ENCODE measurements at regions not wholly inside any gene's neighbourhood (a gene's known extent, or its start where the extent isn't known, plus 50 kb on each side); places are given as distances from the start of the nearest gene placed in this dataset.
A peak's percentile ranks its signal among the peaks of the same experiment; 100 is the strongest.
"Not testable (repeated sequence)": the region's sequence is repeated elsewhere in the genome, so short reads cannot be mapped to it uniquely, and the experiment has no call there.

GRCh38 chr5:18236386-18236785, 602.1 kb downstream of the TAF11L14 start:
- Mint-ChIP-seq H3K4me3 (no peak overlapping the region), H3K9me3 (no peaks in the 10 kb centered on the region), H3K36me3 (ENCODE audit: low read depth) (no peaks in the 10 kb centered on the region), H3K27ac (no peak overlapping the region), H3K27me3 (no peaks in the 10 kb centered on the region), H3K4me1 (ENCODE audit: low read depth) (no peaks in the 10 kb centered on the region)
- intact Hi-C loops (cut with micrococcal nuclease): no loop called here

- intact Hi-C loops (cut with micrococcal nuclease): no loop called here
- no peak overlapping the region for H3K4me3 Mint-ChIP-seq
- no peaks in the 10 kb centered on the region for H3K27me3 Mint-ChIP-seq
- no peak overlapping the region for H3K27ac Mint-ChIP-seq
- H3K9me3 Mint-ChIP-seq: no peaks in the 10 kb centered on the region
- H3K36me3 Mint-ChIP-seq (ENCODE audit: low read depth): no peaks in the 10 kb centered on the region
- H3K4me1 Mint-ChIP-seq (ENCODE audit: low read depth): no peaks in the 10 kb centered on the region
Measured at GRCh38 chr5:18238321-18238720, 604.1 kb downstream of the TAF11L14 start.

- Mint-ChIP-seq H3K9me3 (peaks cover under 1% of the 10 kb centered on the region), H3K4me1 (ENCODE audit: low read depth) (no peaks in the 10 kb centered on the region), H3K27ac (no peak overlapping the region), H3K4me3 (no peak overlapping the region), H3K36me3 (ENCODE audit: low read depth) (no peaks in the 10 kb centered on the region), H3K27me3 (no peaks in the 10 kb centered on the region)
- intact Hi-C loops (cut with micrococcal nuclease): no loop called here
Measured at GRCh38 chr5:18240971-18241370, 606.7 kb downstream of the TAF11L14 start.

GRCh38 chr5:18243846-18244245, 609.6 kb downstream of the TAF11L14 start:
- Mint-ChIP-seq H3K9me3 (peaks cover 11% of the 10 kb centered on the region), H3K27me3 (no peaks in the 10 kb centered on the region), H3K4me1 (ENCODE audit: low read depth) (no peaks in the 10 kb centered on the region), H3K36me3 (ENCODE audit: low read depth) (no peaks in the 10 kb centered on the region), H3K4me3 (no peak overlapping the region), H3K27ac (no peak overlapping the region)
- intact Hi-C loops (cut with micrococcal nuclease): no loop called here

GRCh38 chr5:18244309-18244708, 610.0 kb downstream of the TAF11L14 start:
- no peak overlapping the region for H3K4me3 Mint-ChIP-seq
- no peak overlapping the region for H3K27ac Mint-ChIP-seq
- H3K4me1 Mint-ChIP-seq (ENCODE audit: low read depth): no peaks in the 10 kb centered on the region
- intact Hi-C loops (cut with micrococcal nuclease): no loop called here
- H3K9me3 Mint-ChIP-seq: peaks cover 11% of the 10 kb centered on the region
- H3K36me3 Mint-ChIP-seq (ENCODE audit: low read depth): no peaks in the 10 kb centered on the region
- H3K27me3 Mint-ChIP-seq: no peaks in the 10 kb centered on the region

GRCh38 chr5:18252559-18252958, 618.3 kb downstream of the TAF11L14 start:
- H3K27me3 Mint-ChIP-seq: peaks cover 1% of the 10 kb centered on the region
- no peaks in the 10 kb centered on the region for H3K36me3 Mint-ChIP-seq (ENCODE audit: low read depth)
- peaks cover 52% of the 10 kb centered on the region for H3K9me3 Mint-ChIP-seq
- no peak overlapping the region for H3K4me3 Mint-ChIP-seq
- no peaks in the 10 kb centered on the region for H3K4me1 Mint-ChIP-seq (ENCODE audit: low read depth)
- intact Hi-C loops (cut with micrococcal nuclease): no loop called here
- no peak overlapping the region for H3K27ac Mint-ChIP-seq

- Mint-ChIP-seq H3K27me3 (peaks cover 2% of the 10 kb centered on the region), H3K36me3 (ENCODE audit: low read depth) (no peaks in the 10 kb centered on the region), H3K4me1 (ENCODE audit: low read depth) (no peaks in the 10 kb centered on the region), H3K27ac (no peak overlapping the region), H3K9me3 (peaks cover 19% of the 10 kb centered on the region), H3K4me3 (no peak overlapping the region)
- intact Hi-C loops (cut with micrococcal nuclease): no loop called here
Measured at GRCh38 chr5:18264126-18264882, 630.0 kb downstream of the TAF11L14 start.

GRCh38 chr5:18270635-18271338, 636.5 kb downstream of the TAF11L14 start:
- no peaks in the 10 kb centered on the region for H3K27me3 Mint-ChIP-seq
- no peaks in the 10 kb centered on the region for H3K36me3 Mint-ChIP-seq (ENCODE audit: low read depth)
- H3K4me1 Mint-ChIP-seq (ENCODE audit: low read depth): no peaks in the 10 kb centered on the region
- peaks cover 9% of the 10 kb centered on the region for H3K9me3 Mint-ChIP-seq
- intact Hi-C loops (cut with micrococcal nuclease): no loop called here
- no peak overlapping the region for H3K4me3 Mint-ChIP-seq
- H3K27ac Mint-ChIP-seq: no peak overlapping the region

GRCh38 chr5:18276939-18277338, 642.7 kb downstream of the TAF11L14 start:
- Mint-ChIP-seq H3K27me3 (no peaks in the 10 kb centered on the region), H3K27ac (no peak overlapping the region)

GRCh38 chr5:18281947-18282581, 647.8 kb downstream of the TAF11L14 start:
- no peaks in the 10 kb centered on the region for H3K36me3 Mint-ChIP-seq (ENCODE audit: low read depth)
- H3K9me3 Mint-ChIP-seq: no peaks in the 10 kb centered on the region
- H3K4me3 Mint-ChIP-seq: no peak overlapping the region
- H3K27ac Mint-ChIP-seq: no peak overlapping the region
- H3K27me3 Mint-ChIP-seq: no peaks in the 10 kb centered on the region
- peaks cover 4% of the 10 kb centered on the region for H3K4me1 Mint-ChIP-seq (ENCODE audit: low read depth)
- intact Hi-C loops (cut with micrococcal nuclease): loop anchor here (1.0 kb wide), 1 partner anchor 1066 kb away; no protein-coding TSS in a partner anchor

More at GRCh38 chr5:18276939-18277338, 642.7 kb downstream of the TAF11L14 start:
- Mint-ChIP-seq H3K9me3 (no peaks in the 10 kb centered on the region), H3K36me3 (ENCODE audit: low read depth) (no peaks in the 10 kb centered on the region), H3K4me3 (no peak overlapping the region), H3K4me1 (ENCODE audit: low read depth) (no peaks in the 10 kb centered on the region)
- intact Hi-C loops (cut with micrococcal nuclease): no loop called here

- Mint-ChIP-seq H3K36me3 (ENCODE audit: low read depth) (no peaks in the 10 kb centered on the region), H3K4me1 (ENCODE audit: low read depth) (peaks cover 12% of the 10 kb centered on the region), H3K4me3 (no peak overlapping the region), H3K27ac (no peak overlapping the region), H3K27me3 (no peaks in the 10 kb centered on the region), H3K9me3 (no peaks in the 10 kb centered on the region)
- intact Hi-C loops (cut with micrococcal nuclease): no loop called here
Measured at GRCh38 chr5:18285257-18285656, 651.0 kb downstream of the TAF11L14 start.

- intact Hi-C loops (cut with micrococcal nuclease): no loop called here
- Mint-ChIP-seq H3K27me3 (no peaks in the 10 kb centered on the region), H3K4me1 (ENCODE audit: low read depth) (peaks cover 20% of the 10 kb centered on the region)
Measured at GRCh38 chr5:18292146-18292545, 657.9 kb downstream of the TAF11L14 start.

GRCh38 chr5:18295696-18296095, 661.4 kb downstream of the TAF11L14 start:
- Mint-ChIP-seq H3K9me3 (peaks cover 15% of the 10 kb centered on the region), H3K27ac (peak overlapping the region; percentile 59), H3K4me1 (ENCODE audit: low read depth) (peaks cover 18% of the 10 kb centered on the region)
- H3K27me3 Mint-ChIP-seq; intact Hi-C loops (cut with micrococcal nuclease); H3K4me3 Mint-ChIP-seq; H3K36me3 Mint-ChIP-seq (ENCODE audit: low read depth): not testable (repeated sequence)

More at GRCh38 chr5:18292146-18292545, 657.9 kb downstream of the TAF11L14 start:
- Mint-ChIP-seq H3K4me3 (no peak overlapping the region), H3K36me3 (ENCODE audit: low read depth) (no peaks in the 10 kb centered on the region), H3K9me3 (peaks cover 15% of the 10 kb centered on the region), H3K27ac (no peak overlapping the region)

GRCh38 chr5:18299166-18299565, 664.9 kb downstream of the TAF11L14 start:
- H3K36me3 Mint-ChIP-seq (ENCODE audit: low read depth): no peaks in the 10 kb centered on the region
- peaks cover 1% of the 10 kb centered on the region for H3K27me3 Mint-ChIP-seq
- intact Hi-C loops (cut with micrococcal nuclease): no loop called here
- H3K9me3 Mint-ChIP-seq: peaks cover 15% of the 10 kb centered on the region
- H3K4me3 Mint-ChIP-seq: no peak overlapping the region
- peaks cover 18% of the 10 kb centered on the region for H3K4me1 Mint-ChIP-seq (ENCODE audit: low read depth)
- no peak overlapping the region for H3K27ac Mint-ChIP-seq
